Transverse colon (tissue), 4 donors: ENCODE measurements at regions not wholly inside any gene's neighbourhood (a gene's known extent, or its start where the extent isn't known, plus 50 kb on each side); places are given as distances from the start of the nearest gene placed in this dataset.

ENCODE experiments used
- DNase-seq: peaks from one replicate; pipeline ENCODE4 v3.0.0-alpha.2; 2019
- H3K27ac ChIP-seq, 4 donors: fragments of 200-600 bp; sonication (generic); 2 replicates each; pipeline ENCODE4 v1.5.1; 2016 to 2018; ENCODE audit warnings: inconsistent platforms in 4 of 4
- H3K27me3 ChIP-seq: fragments of 200-600 bp; sonication (generic); 2 replicates; pipeline ENCODE4 v1.5.1; 2017; ENCODE audit warnings: inconsistent platforms
- H3K36me3 ChIP-seq, 4 donors: fragments of 200-600 bp; sonication (generic); 2 replicates each; pipeline ENCODE4 v1.5.1; 2017 to 2019; ENCODE audit warnings: inconsistent platforms in 4 of 4
- H3K4me1 ChIP-seq, 4 donors: fragments of 200-600 bp; sonication (generic); 2 replicates each; pipeline ENCODE4 v1.5.1; 2017 to 2020; ENCODE audit warnings: inconsistent platforms in 4 of 4
- H3K4me3 ChIP-seq, 4 donors: fragments of 200-600 bp; sonication (generic); 1 replicate in 1 of 4; 2 replicates in 3 of 4; pipeline versions ENCODE4 v1.5.1 to v1.6.1; 2017 to 2019; ENCODE audit warnings: inconsistent platforms in 4 of 4
- H3K9me3 ChIP-seq, 2 donors: fragments of 200-600 bp; sonication (generic); 2 replicates each; pipeline ENCODE4 v1.5.1; 2017 to 2019; ENCODE audit warnings: inconsistent platforms in 2 of 2
- CTCF ChIP-seq, 5 experiments: fragments of 200-600 bp in 3 of 5; fragments of 450-650 bp in 2 of 5; sonication (generic) in 3 of 5; IDR thresholded peaks; 1 replicate in 2 of 5; 2 replicates in 3 of 5; pipeline ENCODE4 v1.5.1; 2016 to 2017; ENCODE audit warnings: antibody characterized with exemption in 5 of 5, inconsistent platforms in 3 of 5, mild to moderate bottlenecking in 2 of 5, moderate library complexity in 1 of 5
- EP300 ChIP-seq: sonication (generic); formaldehyde crosslinking; IDR thresholded peaks from one replicate; pipeline ENCODE4 v1.6.1; 2017; ENCODE audit warnings: antibody characterized with exemption, low read depth
- POLR2A ChIP-seq: fragments of 450-650 bp; IDR thresholded peaks from one replicate; pipeline ENCODE4 v1.6.1; 2016; ENCODE audit warnings: antibody characterized with exemption, mild to moderate bottlenecking, moderate library complexity
- POLR2AphosphoS5 ChIP-seq, 3 donors: sonication (generic); formaldehyde crosslinking; IDR thresholded peaks; one replicate each; pipeline ENCODE4 v1.6.1; 2016; ENCODE audit warnings: antibody characterized with exemption in 3 of 3
- WGBS, 2 donors: methylation state at CpG; one replicate each; pipeline ENCODE4 v1.1.5; 2018; ENCODE audit warnings: low coverage in 1 of 2; 5-methylcytosine and 5-hydroxymethylcytosine counted together
- in situ Hi-C, 4 donors: fragments of 200-750 bp; cut with MboI; loops; one replicate each; pipeline versions ENCODE4 v1.15.0 to v1.15.1; 2017; ENCODE audit warnings: low sequenced_read_pairs in 3 of 4, low pct_ligation_motif_present in 1 of 4, low pct_unique_long_range_greater_than_20kb in 1 of 4
- intact Hi-C: fragments of 100-400 bp; cut with DNase I; formaldehyde crosslinking; loops from one replicate; pipeline ENCODE4 v1.15.1; 2023; ENCODE audit warnings: low total_unique reads

- no peak for TF ChIP-seq EP300
- TF ChIP-seq POLR2AphosphoS5 (IDR thresholded peaks at IDR 0.05) = no peak
- no peak for TF ChIP-seq POLR2A
- TF ChIP-seq CTCF (IDR thresholded peaks at IDR 0.05) = no peak
- in situ Hi-C loops = no loop called here
- Histone ChIP-seq H3K27me3 (no peaks in the 10 kb centered on the region), H3K36me3 (no peaks in the 10 kb centered on the region), H3K4me3 (no peak overlapping the region), H3K9me3 (no peaks in the 10 kb centered on the region), H3K4me1 (no peaks in the 10 kb centered on the region), H3K27ac (no peak overlapping the region)
- WGBS, 2 donors = 0 to 48% methylated on average over 2 to 6 of the region's 6 CpGs
- no peak for DNase-seq
- intact Hi-C loops = no loop called here
These were observed 283.9 kb downstream of the IDS start for GRCh38 chrX:149221230-149221629.

- Histone ChIP-seq H3K4me1 (no peaks in the 10 kb centered on the region), H3K27me3 (no peaks in the 10 kb centered on the region), H3K4me3 (no peak overlapping the region), H3K9me3 (no peaks in the 10 kb centered on the region), H3K36me3 (no peaks in the 10 kb centered on the region), H3K27ac (no peak overlapping the region)
- WGBS, 2 donors = 65 to 100% methylated on average over 1 of the region's 1 CpG
- TF ChIP-seq POLR2AphosphoS5 (IDR thresholded peaks at IDR 0.05) = no peak
- no peak for TF ChIP-seq POLR2A
- TF ChIP-seq EP300 = no peak
- no peak for TF ChIP-seq CTCF (IDR thresholded peaks at IDR 0.05)
- intact Hi-C loops (no loop called here), in situ Hi-C loops (no loop called here)
- no peak for DNase-seq
These were observed 291.8 kb downstream of the IDS start for GRCh38 chrX:149213264-149213663.

GRCh38 chrX:149208307-149208706, 296.8 kb downstream of the IDS start:
- WGBS, 2 donors = 57% methylated on average over 3 of the region's 3 CpGs
- H3K36me3 ChIP-seq = no peaks in the 10 kb centered on the region
- TF ChIP-seq POLR2AphosphoS5 (IDR thresholded peaks at IDR 0.05) (no peak), POLR2A (no peak), EP300 (no peak), CTCF (IDR thresholded peaks at IDR 0.05) (no peak)

GRCh38 chrX:149207518-149207917, 297.6 kb downstream of the IDS start:
- no peaks in the 10 kb centered on the region for H3K36me3 ChIP-seq
- TF ChIP-seq EP300 (no peak), CTCF (IDR thresholded peaks at IDR 0.05) (no peak), POLR2AphosphoS5 (IDR thresholded peaks at IDR 0.05) (no peak), POLR2A (no peak)
- 69% methylated on average over 3 of the region's 3 CpGs; no CpG with 5 or more reads in 1 of the 2 donors for WGBS, 2 donors
- no peaks in the 10 kb centered on the region for H3K27me3 ChIP-seq
- no peaks in the 10 kb centered on the region for H3K4me1 ChIP-seq
- H3K4me3 ChIP-seq = no peak overlapping the region
- intact Hi-C loops = no loop called here
- no peaks in the 10 kb centered on the region for H3K9me3 ChIP-seq
- DNase-seq = no peak
- H3K27ac ChIP-seq = no peak overlapping the region
- in situ Hi-C loops = no loop called here

More at GRCh38 chrX:149208307-149208706, 296.8 kb downstream of the IDS start:
- intact Hi-C loops (no loop called here), in situ Hi-C loops (no loop called here)
- DNase-seq = no peak
- H3K9me3 ChIP-seq = no peaks in the 10 kb centered on the region
- no peaks in the 10 kb centered on the region for H3K27me3 ChIP-seq
- no peak overlapping the region for H3K27ac ChIP-seq
- no peak overlapping the region for H3K4me3 ChIP-seq
- H3K4me1 ChIP-seq = no peaks in the 10 kb centered on the region
